Left lung (tissue), 4 donors: ENCODE measurements at regions not wholly inside any gene's neighbourhood (a gene's known extent, or its start where the extent isn't known, plus 50 kb on each side); places are given as distances from the start of the nearest gene placed in this dataset.

Experiments
- ATAC-seq: fragments of 200-7000 bp; cut with Tn5 transposase; one replicate; pipeline ENCODE4 v1.9.1; 2020; ENCODE audit warnings: moderate library complexity
- DNase-seq, 4 donors: peaks; one replicate each; pipeline ENCODE4 v3.0.0-alpha.2; 2013 to 2020
- H3K27ac ChIP-seq, 2 donors: fragments of 200-600 bp; sonication (generic) in 1 of 2; one replicate each; pipeline versions ENCODE4 v1.5.0 to v1.8.0; 2020 to 2021
- H3K27me3 ChIP-seq, 2 donors: fragments of 200-600 bp; sonication (generic) in 1 of 2; one replicate each; pipeline versions ENCODE4 v1.5.0 to v1.8.0; 2020 to 2021
- H3K36me3 ChIP-seq, 2 donors: fragments of 200-600 bp; sonication (generic) in 1 of 2; one replicate each; pipeline versions ENCODE4 v1.5.0 to v1.8.0; 2020 to 2021
- H3K4me1 ChIP-seq, 2 donors: fragments of 200-600 bp; one replicate each; pipeline ENCODE4 v1.8.0; 2021
- H3K4me3 ChIP-seq, 2 donors: fragments of 200-600 bp; sonication (generic) in 1 of 2; one replicate each; pipeline versions ENCODE4 v1.5.0 to v1.8.0; 2020 to 2021; ENCODE audit warnings: mild to moderate bottlenecking in 1 of 2
- H3K9me3 ChIP-seq, 2 donors: fragments of 200-600 bp; sonication (generic) in 1 of 2; one replicate each; pipeline versions ENCODE4 v1.5.0 to v1.8.0; 2020 to 2021
- intact Hi-C, 2 donors: fragments of 100-400 bp; cut with DNase I; formaldehyde crosslinking; loops; one replicate each; pipeline versions ENCODE4 v1.11.2 to v1.14.2; 2022
- TF ChIP-seq, protein P1 (sequence below), 2 donors: fragments of 200-600 bp; sonication (generic) in 1 of 2; IDR thresholded peaks; one replicate each; pipeline versions ENCODE4 v1.5.0 to v1.8.0; 2021; ENCODE audit warnings: antibody characterized with exemption in 2 of 2
- donor health status: DM: no; HTN: yes; CAD: no.
- donor health status: DM: no; HTN: no; CAD: no.

DNA sequence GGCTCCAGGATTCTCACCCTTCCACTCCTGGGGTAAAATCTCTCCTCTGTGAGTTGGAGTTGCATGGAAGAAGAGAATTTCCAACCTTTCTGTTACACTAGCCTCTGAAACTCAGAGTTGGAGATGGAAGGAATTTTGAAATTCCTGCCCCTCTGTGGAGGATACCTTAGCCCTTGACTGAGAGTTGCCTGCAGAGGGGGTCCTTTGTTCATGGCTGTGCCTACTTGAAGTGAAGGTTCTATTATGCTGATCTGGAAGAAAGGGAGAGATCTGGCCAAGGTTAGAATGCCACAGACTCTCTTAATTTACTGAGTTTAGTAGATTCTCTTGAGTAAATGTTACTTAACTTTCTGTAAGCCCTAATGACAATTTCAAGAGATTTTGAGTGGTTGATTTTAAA lies 626.6 kb upstream of the GYPC start:
- H3K4me1 ChIP-seq, result no peaks in the 10 kb centered on the region
- ATAC-seq, result no peak
- H3K27me3 ChIP-seq, result no peaks in the 10 kb centered on the region
- TF ChIP-seq, protein P1, sequence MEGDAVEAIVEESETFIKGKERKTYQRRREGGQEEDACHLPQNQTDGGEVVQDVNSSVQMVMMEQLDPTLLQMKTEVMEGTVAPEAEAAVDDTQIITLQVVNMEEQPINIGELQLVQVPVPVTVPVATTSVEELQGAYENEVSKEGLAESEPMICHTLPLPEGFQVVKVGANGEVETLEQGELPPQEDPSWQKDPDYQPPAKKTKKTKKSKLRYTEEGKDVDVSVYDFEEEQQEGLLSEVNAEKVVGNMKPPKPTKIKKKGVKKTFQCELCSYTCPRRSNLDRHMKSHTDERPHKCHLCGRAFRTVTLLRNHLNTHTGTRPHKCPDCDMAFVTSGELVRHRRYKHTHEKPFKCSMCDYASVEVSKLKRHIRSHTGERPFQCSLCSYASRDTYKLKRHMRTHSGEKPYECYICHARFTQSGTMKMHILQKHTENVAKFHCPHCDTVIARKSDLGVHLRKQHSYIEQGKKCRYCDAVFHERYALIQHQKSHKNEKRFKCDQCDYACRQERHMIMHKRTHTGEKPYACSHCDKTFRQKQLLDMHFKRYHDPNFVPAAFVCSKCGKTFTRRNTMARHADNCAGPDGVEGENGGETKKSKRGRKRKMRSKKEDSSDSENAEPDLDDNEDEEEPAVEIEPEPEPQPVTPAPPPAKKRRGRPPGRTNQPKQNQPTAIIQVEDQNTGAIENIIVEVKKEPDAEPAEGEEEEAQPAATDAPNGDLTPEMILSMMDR (IDR thresholded peaks at IDR 0.05), result no peak
- no peak overlapping the region for H3K27ac ChIP-seq
- H3K9me3 ChIP-seq, result peaks cover 0 to 16% of the 10 kb centered on the region in 2 donors
- intact Hi-C loops, result no loop called here
- no peak overlapping the region for H3K4me3 ChIP-seq
- DNase-seq, result no peak
- H3K36me3 ChIP-seq, result no peaks in the 10 kb centered on the region

DNA sequence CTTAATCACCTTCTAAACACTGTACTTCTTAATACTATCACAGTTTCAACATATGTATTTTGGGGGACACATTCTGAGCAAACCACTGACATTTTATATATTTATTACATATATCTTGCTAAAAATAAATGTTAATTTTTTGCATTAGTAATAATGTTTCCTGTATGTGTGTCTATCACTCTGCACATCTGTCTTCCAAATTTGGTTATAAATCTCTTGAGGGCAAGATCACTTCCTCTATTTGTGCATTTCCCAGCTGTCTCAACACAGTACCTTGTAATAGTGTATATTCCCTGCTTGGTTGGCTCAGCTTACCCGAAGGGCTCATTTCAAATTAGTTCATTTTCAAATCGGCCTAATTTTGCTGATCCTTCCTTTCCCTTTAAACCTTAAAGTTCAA lies 617.1 kb upstream of the GYPC start:
- TF ChIP-seq, protein P1 (IDR thresholded peaks at IDR 0.05), result no peak
- Histone ChIP-seq H3K27me3 (no peaks in the 10 kb centered on the region), H3K27ac (no peak overlapping the region), H3K36me3 (no peaks in the 10 kb centered on the region), H3K9me3 (peaks cover 0 to 2% of the 10 kb centered on the region in 2 donors), H3K4me3 (no peak overlapping the region), H3K4me1 (no peaks in the 10 kb centered on the region)
- intact Hi-C loops, result no loop called here
- ATAC-seq (no peak), DNase-seq (no peak)

DNA sequence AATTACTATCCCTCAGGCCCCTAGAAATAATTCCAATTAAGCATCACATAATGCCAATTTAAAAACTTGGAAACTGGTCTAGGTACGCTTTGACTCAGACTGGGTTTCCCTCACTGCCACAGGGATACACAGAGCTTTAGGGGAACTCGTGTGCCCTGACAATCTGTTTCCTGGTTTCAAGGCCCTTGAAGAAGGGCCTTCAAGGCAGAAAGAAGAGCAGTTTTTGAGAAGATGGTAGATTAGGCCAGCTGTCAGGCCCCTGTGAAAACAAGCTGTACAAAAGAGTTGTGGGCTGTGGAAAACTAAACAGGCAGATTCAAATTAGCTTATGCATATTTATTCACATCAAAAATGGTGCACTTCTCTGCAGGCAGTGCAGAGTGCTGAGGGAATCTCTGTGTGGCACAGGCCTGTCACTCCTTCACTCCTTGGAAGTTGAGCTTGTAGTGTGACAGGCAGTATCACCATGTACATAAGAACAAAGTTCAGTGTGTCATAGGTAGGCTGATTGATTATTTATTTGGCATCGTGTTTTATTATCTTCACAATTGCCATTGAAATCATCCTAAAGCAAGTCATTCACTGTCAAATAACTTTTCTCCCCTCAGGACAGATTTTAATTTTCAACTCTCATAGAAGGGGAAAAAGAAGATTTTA lies 614.4 kb upstream of the GYPC start:
- H3K4me3 ChIP-seq, result no peak overlapping the region
- H3K36me3 ChIP-seq, result no peaks in the 10 kb centered on the region
- H3K27me3 ChIP-seq, result no peaks in the 10 kb centered on the region
- TF ChIP-seq, protein P1 (IDR thresholded peaks at IDR 0.05), result no peak
- intact Hi-C loops, result no loop called here
- no peak overlapping the region for H3K27ac ChIP-seq
- DNase-seq, result no peak
- no peak for ATAC-seq
- H3K4me1 ChIP-seq, result no peaks in the 10 kb centered on the region
- no peaks in the 10 kb centered on the region for H3K9me3 ChIP-seq

DNA sequence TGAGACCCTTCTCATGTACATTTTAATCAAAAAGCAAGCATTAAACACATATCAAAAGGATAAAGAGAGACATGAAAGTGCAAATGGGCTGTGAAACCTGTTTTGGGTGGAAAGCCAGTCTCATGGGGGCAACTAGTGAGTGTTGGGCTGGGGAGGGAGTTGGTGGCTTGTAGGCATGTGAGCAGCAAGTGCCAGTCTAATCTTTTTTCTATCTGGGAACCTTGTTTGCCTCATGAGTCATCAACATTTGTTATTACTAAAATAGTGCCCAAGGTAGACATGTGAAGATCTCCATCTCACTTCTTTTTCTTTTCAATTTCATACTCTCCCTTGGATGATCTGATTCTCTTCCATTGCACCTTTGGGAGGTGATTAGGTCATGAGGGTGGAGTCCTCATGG lies 613.9 kb upstream of the GYPC start:
- no peaks in the 10 kb centered on the region for H3K36me3 ChIP-seq
- intact Hi-C loops, result no loop called here
- no peak overlapping the region for H3K27ac ChIP-seq
- ATAC-seq (no peak), DNase-seq (no peak)
- H3K4me1 ChIP-seq, result no peaks in the 10 kb centered on the region
- H3K9me3 ChIP-seq, result no peaks in the 10 kb centered on the region
- TF ChIP-seq, protein P1 (IDR thresholded peaks at IDR 0.05), result no peak
- H3K27me3 ChIP-seq, result no peaks in the 10 kb centered on the region
- H3K4me3 ChIP-seq, result no peak overlapping the region

DNA sequence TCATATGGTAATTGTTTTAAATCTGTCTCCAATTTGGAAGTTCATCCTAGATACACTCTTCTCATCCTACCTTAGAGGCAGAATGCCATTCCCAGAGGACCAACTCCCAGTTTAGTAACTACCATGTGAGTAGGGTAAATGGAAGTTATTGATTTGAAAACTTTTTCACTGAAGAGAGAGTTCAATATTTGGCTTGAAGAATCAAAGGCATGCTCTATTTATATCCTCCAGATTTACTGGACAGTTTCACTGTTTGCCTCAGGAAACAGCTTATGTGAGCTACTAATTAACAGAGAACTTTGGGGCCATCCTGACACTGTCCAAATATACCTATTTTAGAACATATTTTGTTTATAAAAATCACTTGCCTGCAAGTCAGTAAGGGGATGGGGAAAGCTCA lies 607.2 kb upstream of the GYPC start:
- H3K36me3 ChIP-seq, result no peaks in the 10 kb centered on the region
- no peak for DNase-seq
- no peaks in the 10 kb centered on the region for H3K27me3 ChIP-seq
- ATAC-seq, result no peak
- H3K4me1 ChIP-seq, result no peaks in the 10 kb centered on the region
- no peak overlapping the region for H3K27ac ChIP-seq
- H3K4me3 ChIP-seq, result no peak overlapping the region
- peaks cover 0 to 26% of the 10 kb centered on the region in 2 donors for H3K9me3 ChIP-seq
- TF ChIP-seq, protein P1 (IDR thresholded peaks at IDR 0.05), result no peak
- intact Hi-C loops, result no loop called here
